ENCODE measurements at regions not wholly inside any gene's neighbourhood (a gene's known extent, or its start where the extent isn't known, plus 50 kb on each side); places are given as distances from the start of the nearest gene placed in this dataset.

DNA sequence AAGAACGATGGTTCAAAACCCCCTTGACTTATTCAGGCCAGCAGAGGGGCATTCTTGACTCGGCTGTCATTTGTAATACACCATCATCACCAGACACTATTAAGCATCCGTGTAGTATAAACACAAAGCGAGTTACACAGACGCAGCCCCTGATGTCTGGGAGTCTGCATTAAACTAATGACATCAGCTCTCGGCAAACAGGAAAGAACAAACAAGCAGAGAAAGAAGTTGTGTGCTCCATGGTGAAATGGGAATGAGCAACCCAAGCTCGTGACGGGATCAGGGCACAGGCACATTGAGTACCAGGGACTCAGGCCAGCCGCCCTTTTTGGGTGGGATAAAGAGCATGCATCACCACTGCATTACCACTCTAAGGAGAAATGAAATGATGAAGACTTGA is 460.1 kb downstream of the MED13L start:
- TF ChIP-seq, protein P1, sequence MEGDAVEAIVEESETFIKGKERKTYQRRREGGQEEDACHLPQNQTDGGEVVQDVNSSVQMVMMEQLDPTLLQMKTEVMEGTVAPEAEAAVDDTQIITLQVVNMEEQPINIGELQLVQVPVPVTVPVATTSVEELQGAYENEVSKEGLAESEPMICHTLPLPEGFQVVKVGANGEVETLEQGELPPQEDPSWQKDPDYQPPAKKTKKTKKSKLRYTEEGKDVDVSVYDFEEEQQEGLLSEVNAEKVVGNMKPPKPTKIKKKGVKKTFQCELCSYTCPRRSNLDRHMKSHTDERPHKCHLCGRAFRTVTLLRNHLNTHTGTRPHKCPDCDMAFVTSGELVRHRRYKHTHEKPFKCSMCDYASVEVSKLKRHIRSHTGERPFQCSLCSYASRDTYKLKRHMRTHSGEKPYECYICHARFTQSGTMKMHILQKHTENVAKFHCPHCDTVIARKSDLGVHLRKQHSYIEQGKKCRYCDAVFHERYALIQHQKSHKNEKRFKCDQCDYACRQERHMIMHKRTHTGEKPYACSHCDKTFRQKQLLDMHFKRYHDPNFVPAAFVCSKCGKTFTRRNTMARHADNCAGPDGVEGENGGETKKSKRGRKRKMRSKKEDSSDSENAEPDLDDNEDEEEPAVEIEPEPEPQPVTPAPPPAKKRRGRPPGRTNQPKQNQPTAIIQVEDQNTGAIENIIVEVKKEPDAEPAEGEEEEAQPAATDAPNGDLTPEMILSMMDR (IDR thresholded peaks at IDR 0.05; ENCODE audit: unreplicated experiment), result no peak
- no peak overlapping the region for H3K27ac Mint-ChIP-seq (ENCODE audit: unreplicated experiment)
- no TSS peak for BruUV-seq (replicated peaks)
- H3K27me3 Mint-ChIP-seq (ENCODE audit: unreplicated experiment), result peaks cover 17% of the 10 kb centered on the region
- peaks cover 3% of the 10 kb centered on the region for H3K9me3 Mint-ChIP-seq (ENCODE audit: low read depth, unreplicated experiment)
- no peak for DNase-seq
- no peak overlapping the region for H3K4me3 Mint-ChIP-seq (ENCODE audit: low read depth, unreplicated experiment)
- CTCF ChIA-PET, result interaction anchor here (1.5 kb wide), 1 partner anchor 10 kb away, joined by 3 read pairs; no protein-coding TSS in a partner anchor
- H3K4me1 Mint-ChIP-seq (ENCODE audit: low read depth, unreplicated experiment), result no peaks in the 10 kb centered on the region
- H3K36me3 Mint-ChIP-seq (ENCODE audit: insufficient read depth, unreplicated experiment), result no peaks in the 10 kb centered on the region
- intact Hi-C loops (cut with micrococcal nuclease; ENCODE audit: unreplicated experiment), result no loop called here

DNA sequence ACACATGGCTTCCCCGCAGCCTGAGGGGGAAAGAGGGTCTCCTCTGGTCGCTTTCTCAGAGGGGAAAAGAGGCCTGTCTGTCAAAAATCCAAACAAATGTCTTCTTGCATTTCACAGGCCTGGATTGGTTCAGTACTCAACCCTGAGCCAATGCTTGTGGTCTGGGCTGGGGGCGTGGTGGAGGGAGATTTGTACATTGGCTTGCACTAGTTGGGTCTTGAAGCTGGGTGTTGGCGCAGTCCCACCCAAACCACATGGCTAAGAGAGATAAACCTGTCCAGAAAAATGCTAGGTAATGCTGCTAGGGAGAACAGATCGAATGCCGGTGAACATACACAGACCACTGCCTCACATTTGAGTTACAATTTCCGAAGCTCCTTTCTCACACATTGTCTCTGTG is 461.6 kb downstream of the MED13L start:
- no peaks in the 10 kb centered on the region for H3K4me1 Mint-ChIP-seq (ENCODE audit: low read depth, unreplicated experiment)
- no peak overlapping the region for H3K27ac Mint-ChIP-seq (ENCODE audit: unreplicated experiment)
- peaks cover 5% of the 10 kb centered on the region for H3K9me3 Mint-ChIP-seq (ENCODE audit: low read depth, unreplicated experiment)
- H3K36me3 Mint-ChIP-seq (ENCODE audit: insufficient read depth, unreplicated experiment), result no peaks in the 10 kb centered on the region
- BruUV-seq (replicated peaks), result no TSS peak
- intact Hi-C loops (cut with micrococcal nuclease; ENCODE audit: unreplicated experiment), result no loop called here
- no peak for DNase-seq
- H3K27me3 Mint-ChIP-seq (ENCODE audit: unreplicated experiment), result peaks cover 17% of the 10 kb centered on the region
- H3K4me3 Mint-ChIP-seq (ENCODE audit: low read depth, unreplicated experiment), result no peak overlapping the region
- TF ChIP-seq, protein P1 (IDR thresholded peaks at IDR 0.05; ENCODE audit: unreplicated experiment), result no peak
- CTCF ChIA-PET, result interaction anchor here (0.5 to 1.5 kb wide), 3 partner anchors 9 to 1057 kb away, joined by 3 to 8 read pairs (median 3); no protein-coding TSS in a partner anchor

DNA sequence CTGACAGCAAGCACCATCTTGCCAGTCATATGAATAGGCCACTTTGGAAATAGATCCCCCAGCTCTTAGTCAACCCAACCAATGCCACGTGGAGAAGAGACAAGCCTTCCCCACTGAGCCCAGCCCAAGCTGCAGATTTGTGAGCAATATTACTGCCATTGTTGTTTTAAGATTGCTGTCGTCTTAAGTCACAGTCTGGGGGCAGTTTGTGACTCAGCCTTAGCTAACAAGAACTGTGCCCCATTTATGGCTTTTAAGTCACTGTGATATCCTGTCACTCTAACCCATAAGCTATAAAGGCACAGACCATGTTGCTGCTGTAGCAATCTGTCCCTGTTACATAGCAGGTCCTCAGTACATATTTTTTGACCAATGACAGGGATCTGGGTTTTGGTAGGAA is 464.2 kb downstream of the MED13L start:
- TF ChIP-seq, protein P1 (IDR thresholded peaks at IDR 0.05; ENCODE audit: unreplicated experiment), result no peak
- Mint-ChIP-seq H3K4me1 (ENCODE audit: low read depth, unreplicated experiment) (no peaks in the 10 kb centered on the region), H3K36me3 (ENCODE audit: insufficient read depth, unreplicated experiment) (no peaks in the 10 kb centered on the region), H3K27ac (ENCODE audit: unreplicated experiment) (no peak overlapping the region), H3K9me3 (ENCODE audit: low read depth, unreplicated experiment) (peaks cover 10% of the 10 kb centered on the region), H3K4me3 (ENCODE audit: low read depth, unreplicated experiment) (no peak overlapping the region), H3K27me3 (ENCODE audit: unreplicated experiment) (peaks cover 10% of the 10 kb centered on the region)
- intact Hi-C loops (cut with micrococcal nuclease; ENCODE audit: unreplicated experiment), result no loop called here
- CTCF ChIA-PET, result no interaction called here
- no TSS peak for BruUV-seq (replicated peaks)
- DNase-seq, result no peak

DNA sequence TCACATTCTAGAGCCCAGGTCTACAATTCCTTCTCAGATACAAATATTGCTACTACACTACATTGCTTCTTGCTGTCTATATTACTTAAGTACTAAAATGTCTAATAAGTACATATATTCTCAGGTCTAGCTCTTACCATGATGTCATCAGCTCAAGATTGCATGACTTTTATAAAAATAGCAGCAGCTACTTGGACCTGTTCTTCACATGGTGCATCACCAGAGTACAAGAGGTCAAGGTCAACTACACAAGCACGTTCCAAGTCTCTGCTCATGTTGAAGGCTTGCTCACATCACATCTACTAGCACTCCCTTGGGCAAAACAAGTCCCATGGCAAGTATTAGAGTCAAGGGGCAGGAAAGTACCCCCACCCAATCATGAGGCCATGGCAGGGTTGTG is 465.6 kb downstream of the MED13L start:
- peaks cover 10% of the 10 kb centered on the region for H3K9me3 Mint-ChIP-seq (ENCODE audit: low read depth, unreplicated experiment)
- H3K27me3 Mint-ChIP-seq (ENCODE audit: unreplicated experiment), result peaks cover 6% of the 10 kb centered on the region
- H3K4me1 Mint-ChIP-seq (ENCODE audit: low read depth, unreplicated experiment), result no peaks in the 10 kb centered on the region
- no TSS peak for BruUV-seq (replicated peaks)
- CTCF ChIA-PET, result no interaction called here
- H3K4me3 Mint-ChIP-seq (ENCODE audit: low read depth, unreplicated experiment), result no peak overlapping the region
- DNase-seq, result no peak
- intact Hi-C loops (cut with micrococcal nuclease; ENCODE audit: unreplicated experiment), result no loop called here
- no peaks in the 10 kb centered on the region for H3K36me3 Mint-ChIP-seq (ENCODE audit: insufficient read depth, unreplicated experiment)
- TF ChIP-seq, protein P1 (IDR thresholded peaks at IDR 0.05; ENCODE audit: unreplicated experiment), result no peak
- no peak overlapping the region for H3K27ac Mint-ChIP-seq (ENCODE audit: unreplicated experiment)

Measured in Calu3 (cell line).